ENCODE measurements at regions not wholly inside any gene's neighbourhood (a gene's known extent, or its start where the extent isn't known, plus 50 kb on each side); places are given as distances from the start of the nearest gene placed in this dataset.

GRCh38 chr7:121448429-121448828 is 52.3 kb upstream of the FAM3C start:
- TF ChIP-seq EZH2phosphoT487 (IDR thresholded peaks at IDR 0.05; ENCODE audit: borderline replicate concordance), result no peak
- TF ChIP-seq CTCF (conservative IDR thresholded peaks at IDR 0.05; ENCODE audit: low read length), result no peak

Data from Loucy (cell line).